GM19328 (cell line): ENCODE measurements at regions not wholly inside any gene's neighbourhood (a gene's known extent, or its start where the extent isn't known, plus 50 kb on each side); places are given as distances from the start of the nearest gene placed in this dataset.
"Not testable (repeated sequence)": the region's sequence is repeated elsewhere in the genome, so short reads cannot be mapped to it uniquely, and the experiment has no call there.

Experiments
- ATAC-seq: cut with Tn5 transposase; IDR thresholded peaks from one replicate; pipeline ENCODE4 v1.9.1; 2021; ENCODE audit warnings: mild to moderate bottlenecking, moderate library complexity; ENCODE audit not compliant: unreplicated experiment

DNA sequence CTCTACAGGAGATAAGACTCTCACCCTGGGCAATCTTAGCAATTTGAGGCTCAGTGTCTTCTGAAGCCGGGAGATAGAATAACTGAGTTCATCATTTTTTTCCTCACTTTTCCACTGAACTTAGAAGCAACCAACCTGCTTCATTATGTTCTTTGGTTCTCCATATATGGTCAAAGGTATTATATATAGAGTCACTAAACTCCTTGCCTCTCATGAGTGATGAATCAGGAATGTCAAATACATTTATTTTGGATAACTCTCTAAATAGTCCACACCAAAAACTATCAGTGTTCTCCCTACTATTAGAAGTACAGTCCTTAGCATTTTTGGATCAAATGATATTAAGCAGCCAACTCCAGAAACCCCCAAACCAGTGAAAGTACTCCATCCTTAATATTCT lies 421.5 kb upstream of the EPHA5 start:
- no peak for ATAC-seq

DNA sequence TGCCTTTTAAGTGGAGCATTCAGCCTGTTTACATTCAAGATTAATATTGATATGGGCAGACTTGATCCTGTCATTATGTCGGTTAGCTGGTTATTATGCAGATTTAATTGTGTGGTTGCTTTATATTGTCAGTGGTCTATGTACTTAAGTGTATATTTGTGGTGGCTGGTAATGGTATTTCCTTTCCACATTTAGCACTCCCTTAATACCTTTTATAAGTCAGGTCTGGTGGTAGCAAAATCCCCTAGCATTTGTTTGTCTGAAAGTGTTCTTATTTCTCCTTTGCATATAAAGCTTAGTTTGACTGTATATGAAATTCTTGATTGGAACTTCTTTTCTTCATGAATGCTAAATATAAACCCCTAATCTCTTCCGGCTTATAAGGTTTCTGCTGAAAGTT lies 403.7 kb upstream of the EPHA5 start:
- ATAC-seq, result no peak

DNA sequence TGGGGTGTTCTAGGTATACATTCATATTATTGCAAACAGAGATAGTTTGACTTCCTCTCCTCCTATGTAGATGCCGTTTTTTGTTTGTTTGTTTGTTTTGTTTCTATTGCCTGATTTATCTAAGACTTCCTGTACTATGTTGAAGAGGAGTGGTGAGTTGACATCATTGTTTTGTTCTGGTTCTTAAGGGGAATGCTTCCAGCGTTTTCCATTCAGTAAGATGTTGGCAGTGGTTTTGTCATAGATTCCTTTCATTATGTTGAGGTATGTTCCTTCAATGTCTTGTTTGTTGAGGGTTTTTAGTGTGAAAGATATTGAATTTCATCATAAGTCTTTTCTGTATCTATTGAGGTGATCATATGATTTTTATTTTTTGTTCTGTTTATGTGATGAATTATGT lies 401.6 kb upstream of the EPHA5 start:
- ATAC-seq, result no peak

DNA sequence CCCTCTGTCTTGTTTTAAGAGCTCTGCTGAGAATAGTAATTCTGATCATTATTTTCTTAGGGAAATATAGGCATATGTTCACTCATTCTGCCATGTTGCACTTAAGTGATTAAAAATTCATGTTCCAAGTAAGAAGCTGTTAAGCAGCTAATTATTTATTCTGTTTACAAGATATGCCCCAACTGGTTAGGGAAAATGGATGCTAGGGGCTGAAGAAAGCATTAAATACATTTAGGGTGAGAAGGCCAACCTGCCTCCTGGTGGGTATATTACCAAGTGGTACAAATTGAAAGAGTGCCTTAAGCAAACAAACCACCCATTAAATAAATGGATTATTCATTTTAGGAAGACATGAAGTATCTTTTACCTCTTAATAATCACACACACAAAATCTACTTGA lies 392.6 kb upstream of the EPHA5 start:
- ATAC-seq, result no peak

DNA sequence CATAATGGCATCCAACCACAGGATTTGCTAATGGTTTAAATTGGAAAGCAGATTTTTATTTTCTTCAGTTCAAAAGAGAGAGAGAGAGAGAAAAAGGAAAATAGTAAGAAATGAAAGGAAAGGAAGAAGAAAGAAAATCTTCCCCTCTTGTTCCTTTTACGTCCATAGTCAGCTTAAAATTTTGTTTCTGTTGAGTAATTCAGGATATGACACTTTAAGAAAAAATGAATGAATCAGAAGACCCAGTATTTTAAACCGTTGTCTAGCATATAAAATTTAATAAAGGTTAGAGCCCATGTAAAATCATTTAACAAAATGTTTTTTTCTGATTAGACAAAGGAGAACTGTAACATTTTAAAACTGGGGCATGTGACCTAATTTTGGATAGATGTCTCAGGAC lies 391.8 kb upstream of the EPHA5 start:
- ATAC-seq, result no peak

DNA sequence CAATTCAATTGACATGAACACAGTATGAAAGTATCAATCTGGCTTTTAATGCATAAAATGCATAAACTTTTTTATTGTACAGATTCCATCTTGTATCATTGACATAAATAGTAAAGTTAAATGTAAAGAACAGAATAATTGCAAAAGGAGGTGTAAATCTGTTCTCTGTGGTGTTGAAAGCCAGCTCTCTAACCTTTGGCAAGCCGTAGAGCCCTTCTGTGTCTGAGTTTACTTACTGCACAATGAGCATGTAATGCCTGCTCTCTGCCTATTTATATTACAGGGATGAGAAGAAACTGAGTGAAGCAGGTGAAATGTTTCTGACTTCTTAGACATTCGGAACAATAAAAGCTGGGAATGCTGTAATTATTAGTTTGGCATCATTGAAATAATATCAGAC lies 389.3 kb upstream of the EPHA5 start:
- no peak for ATAC-seq

DNA sequence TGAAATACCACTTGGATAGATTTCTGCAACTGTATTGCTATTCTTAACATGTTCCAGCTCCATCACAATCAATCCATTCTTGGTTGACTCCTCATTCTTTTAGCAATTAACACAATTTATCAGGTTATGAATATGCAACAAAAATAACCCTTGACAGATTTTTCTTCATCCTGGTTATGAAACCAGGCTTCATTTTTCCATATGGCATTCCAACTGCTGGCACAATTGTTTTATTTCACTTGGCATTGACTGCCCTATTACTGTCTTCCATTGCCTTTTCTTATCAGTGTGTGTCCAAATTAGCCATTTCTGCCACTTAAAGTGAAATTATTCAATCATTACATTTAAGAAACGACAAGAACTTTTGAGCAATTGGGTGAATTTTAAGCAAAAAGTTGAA lies 388.8 kb upstream of the EPHA5 start:
- ATAC-seq, result no peak

DNA sequence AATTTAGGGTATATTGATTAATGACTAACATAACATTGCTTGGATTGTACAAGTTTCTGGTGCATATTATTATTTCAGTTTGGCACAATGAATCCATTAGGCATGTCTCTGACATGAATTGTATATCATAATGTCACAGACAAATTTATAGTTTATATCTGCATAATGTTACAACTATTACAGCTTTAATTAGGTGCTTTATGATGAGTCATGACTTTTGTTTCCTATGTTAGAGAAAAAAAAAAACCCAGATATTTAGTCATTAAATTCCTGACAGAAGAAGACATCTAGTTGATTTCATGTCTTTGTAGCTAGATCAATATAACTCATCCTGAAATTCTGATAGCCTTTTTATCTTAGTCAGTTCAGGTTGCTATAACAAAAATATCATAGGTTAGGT lies 385.7 kb upstream of the EPHA5 start:
- no peak for ATAC-seq

DNA sequence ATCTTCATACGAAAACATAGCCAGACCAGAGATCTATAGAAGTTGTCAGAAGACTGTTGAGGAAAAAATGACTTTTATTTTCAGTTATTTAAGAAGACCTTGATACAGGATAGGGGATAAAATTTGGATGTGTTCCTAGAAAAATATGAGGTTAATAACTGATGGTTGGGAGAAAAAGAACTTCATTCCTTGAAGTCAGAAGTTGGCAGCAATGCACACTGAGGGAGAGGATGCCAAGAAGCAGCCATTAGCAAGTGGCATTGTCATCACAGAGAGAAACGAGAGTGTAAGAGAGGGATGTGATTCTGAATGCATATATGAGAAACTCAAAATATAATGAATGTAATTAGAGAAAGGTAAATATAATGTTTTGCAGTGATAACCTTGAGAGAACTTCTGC lies 382.1 kb upstream of the EPHA5 start:
- no peak for ATAC-seq

DNA sequence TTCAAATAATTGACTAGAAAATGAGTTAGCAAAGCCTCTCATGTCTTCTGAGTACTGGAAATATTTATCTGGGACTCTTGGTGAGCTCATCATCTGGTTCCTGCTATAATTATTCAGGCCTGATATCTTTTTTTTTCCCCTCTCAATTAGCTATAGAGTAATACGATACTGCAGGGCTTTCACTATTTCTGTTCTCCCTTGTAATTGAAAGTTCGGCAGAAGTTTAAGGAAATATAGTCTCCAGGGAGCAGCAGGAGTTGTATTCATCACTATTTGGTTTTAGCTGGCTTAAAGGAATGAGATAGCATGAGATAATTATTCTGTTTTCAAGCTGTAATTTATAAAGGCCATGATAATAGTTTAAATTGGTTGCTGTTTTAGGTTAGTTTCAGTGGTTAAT lies 378.6 kb upstream of the EPHA5 start:
- no peak for ATAC-seq

DNA sequence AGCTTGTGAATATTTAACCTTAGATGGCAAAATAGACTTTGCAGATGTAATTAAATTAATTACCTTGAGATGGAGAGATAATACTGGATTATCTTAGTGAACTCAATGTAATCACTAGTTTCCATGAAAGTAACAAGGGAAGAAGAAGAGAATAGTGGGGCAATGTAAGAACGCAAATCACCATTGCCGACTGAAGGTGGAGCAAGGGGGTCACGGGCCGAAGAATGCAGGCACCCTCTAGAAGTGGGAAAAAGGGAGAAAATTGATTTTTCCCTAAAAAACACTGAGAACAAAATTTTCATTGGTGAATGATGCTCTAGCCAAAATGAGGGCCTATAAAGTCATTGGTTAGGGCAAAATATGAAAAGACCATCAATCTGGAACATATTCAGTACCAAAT lies 375.6 kb upstream of the EPHA5 start:
- ATAC-seq, result no peak

DNA sequence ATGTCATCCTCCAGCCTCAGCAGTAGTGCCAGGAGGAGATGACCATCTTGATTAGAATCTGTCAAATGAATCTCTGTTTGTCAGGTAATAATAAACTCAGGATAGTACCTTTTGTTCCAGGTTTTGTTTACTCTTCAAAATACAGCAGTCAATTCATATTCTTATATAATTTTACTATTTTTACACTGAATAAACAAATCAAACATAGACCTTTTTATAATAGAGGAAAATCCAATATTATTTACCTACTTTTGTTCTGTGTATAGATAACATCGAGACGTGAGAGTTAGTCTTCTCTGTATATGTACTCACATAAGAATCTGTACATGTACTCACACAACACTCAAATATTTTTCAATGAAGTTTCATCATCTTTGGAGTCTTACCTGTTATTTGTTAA lies 365.4 kb upstream of the EPHA5 start:
- no peak for ATAC-seq

DNA sequence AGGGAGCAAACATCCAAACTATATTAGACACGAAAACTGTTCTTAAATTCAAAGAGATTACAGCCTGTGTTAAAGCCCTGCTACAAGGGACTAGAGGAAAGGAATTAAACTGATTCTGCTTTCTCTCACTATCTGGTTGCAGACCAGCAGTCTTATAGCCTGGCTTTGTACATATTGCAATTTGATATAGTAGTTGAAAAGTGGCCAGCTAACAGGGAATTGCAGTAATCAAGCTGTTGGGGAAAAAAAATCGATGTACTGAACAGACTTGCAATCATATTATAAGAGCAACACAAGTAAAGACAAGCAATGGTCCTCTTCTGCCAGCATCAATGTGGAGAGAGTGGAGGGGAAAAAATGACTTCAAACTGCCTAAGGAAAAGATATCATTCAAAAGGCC lies 364.4 kb upstream of the EPHA5 start:
- ATAC-seq, result no peak

DNA sequence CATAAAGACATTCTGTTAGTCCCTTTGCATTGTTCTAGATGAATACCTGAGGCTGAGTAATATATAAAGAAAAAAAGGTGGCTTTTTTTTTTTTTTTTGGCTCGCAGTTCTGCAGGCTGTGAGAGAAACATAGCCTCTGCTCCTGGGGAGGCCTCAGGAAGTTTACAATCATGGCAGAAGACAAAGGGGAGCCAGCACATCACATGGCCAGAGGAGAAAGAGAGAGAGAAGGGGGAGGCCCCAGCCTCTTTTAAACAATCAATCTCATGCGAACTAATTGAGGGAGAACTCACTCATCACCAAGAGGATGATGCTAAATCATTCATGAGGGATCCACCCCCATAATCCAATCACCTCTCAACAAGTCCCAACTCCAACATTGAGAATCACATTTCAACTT lies 364.0 kb upstream of the EPHA5 start:
- ATAC-seq, result no peak

DNA sequence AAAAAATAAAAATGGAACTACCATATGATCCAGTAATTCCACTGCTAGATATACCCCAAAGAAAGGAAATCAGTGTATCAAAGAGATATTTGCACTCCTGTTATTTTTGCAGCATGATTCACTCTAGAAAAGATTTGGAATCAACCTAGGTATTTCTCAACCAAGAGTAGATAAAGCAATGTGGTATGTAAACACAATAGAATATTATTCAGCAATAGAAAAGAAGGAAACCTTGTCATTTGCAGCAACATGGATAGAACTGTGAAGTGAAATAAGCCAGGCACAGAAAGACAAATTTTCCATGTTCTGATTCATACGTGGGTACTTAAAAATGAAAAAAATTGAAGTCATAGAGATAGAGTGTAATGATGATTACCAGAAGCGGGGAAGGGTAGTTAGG lies 362.3 kb upstream of the EPHA5 start:
- no peak for ATAC-seq

DNA sequence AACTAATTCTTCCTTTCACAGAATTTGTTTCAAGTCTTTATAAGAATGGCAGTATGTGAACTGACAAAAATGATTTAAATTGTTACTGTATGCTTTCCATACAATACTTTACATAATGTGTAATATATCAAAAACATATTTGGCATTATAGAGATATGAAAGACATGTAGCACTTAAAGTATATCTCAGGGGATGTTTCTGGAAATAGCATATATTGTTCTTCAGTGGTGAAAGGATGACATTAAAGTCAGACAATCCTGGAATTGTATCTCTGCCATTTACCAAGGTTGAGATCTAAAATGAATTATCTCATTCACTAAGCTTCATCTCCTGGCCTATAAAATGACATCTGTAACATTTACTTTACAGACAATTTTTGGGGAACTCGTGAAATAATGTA lies 358.4 kb upstream of the EPHA5 start:
- no peak for ATAC-seq

DNA sequence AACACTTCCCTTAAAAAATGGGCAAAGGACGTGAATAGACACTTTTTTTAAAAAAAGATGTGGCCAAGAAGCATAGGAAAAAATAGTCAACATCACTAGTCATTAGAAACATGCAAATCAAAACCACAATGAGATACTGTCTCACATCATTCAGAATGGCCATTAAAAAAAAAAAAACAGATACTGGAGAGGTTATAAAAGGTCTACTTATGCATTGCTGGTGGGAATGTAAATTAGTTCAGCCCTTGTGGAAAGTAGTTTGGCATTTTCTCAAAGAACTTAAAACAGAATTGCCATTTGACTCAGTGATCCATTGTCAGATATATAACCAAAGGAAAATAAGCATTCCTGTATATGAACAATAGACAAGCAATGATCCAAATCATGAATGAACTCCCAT lies 352.8 kb upstream of the EPHA5 start:
- no peak for ATAC-seq

DNA sequence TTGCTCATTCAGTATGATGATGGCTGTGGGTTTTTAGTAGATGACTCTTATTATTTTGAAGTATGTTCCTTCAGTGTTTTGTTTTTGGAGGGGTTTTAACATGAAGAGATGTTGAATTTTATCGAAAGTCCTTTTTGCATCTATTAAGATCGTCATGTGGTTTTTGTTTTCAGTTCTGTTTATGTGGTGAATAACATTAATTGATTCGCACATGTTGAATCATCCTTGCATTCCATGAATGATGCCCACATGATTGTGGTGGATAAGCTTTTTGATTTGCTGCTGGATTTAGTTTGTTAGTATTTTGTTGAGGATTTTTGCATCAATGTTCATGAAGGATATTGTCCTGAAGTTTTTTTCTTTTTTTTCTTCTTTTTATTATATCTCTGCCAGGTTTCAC lies 347.4 kb upstream of the EPHA5 start:
- no peak for ATAC-seq

DNA sequence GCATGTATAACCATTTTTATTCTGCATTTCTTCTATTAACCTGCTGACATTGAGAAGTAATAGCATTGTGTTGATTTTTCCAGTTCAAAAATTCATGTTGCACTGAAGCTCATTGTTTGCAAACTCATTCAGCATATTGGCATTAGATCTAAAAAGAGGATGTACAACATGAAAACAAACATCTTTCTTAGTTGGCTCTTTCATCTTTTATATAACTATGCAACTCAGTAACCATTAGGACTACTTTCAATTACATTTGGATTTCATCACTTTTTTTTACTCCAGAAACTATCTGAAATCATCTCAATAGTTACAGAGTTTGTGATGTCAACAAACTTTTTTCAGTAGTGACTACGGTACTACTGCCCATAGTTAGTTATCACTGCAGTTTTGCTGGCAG lies 346.0 kb upstream of the EPHA5 start:
- ATAC-seq, result no peak

DNA sequence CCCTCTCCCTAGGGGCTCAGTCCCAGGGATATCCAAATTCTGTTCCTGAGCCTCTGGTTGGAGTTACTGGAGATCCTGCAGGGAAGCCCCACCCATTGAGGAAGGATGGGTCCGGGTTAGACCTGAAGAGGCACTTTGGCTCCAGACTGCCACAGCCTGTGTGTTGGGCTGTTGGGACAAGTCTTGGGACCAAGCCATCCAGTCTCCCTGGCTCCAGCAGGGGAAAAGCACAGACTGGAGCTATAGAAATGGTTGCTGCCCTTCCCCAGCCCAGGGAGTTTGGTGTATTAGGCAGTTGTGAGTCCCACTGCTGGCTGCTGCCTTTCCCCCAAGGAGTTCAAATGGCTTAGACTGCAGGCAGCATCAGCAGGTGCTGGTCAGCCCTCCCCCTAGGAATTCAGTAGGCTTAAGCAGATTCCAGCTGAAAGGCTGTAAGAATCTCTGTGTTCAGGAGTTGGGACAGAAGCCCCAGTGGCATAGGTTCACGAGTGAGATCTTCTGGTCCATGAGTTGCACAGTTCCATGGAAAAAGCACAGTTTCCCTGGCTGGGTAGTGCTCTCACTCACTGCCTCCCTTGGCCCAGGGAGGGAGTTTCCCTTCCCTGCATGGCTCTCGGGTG lies 344.0 kb upstream of the EPHA5 start:
- ATAC-seq, result no peak

DNA sequence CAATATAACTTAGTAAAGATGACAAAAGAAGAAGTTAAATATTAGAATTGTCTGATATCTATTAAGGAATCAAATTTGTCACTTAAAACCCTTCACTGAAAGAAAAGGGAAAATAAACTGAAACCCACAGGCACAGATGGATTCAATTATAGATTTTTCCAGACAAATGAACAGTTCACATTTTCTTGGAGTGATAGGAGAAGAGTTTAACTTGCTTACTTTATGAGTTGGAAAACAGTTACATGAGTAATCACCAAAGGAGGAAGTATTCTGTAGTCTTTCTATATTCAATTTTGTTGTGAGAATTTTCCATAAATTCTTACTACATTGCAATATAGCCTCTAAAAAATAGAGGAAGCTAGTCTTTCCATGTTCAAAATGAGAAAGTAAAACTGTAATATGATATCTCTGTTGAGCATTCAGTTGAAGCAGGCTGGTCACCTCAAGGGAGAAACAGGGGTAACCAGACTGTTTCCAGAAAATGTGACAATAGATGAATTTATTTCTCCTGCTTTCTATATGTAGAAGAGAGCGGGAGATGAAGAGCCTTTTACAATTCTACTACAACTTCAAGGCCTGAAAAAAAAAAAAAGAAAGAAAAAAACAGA lies 330.3 kb upstream of the EPHA5 start:
- no peak for ATAC-seq

DNA sequence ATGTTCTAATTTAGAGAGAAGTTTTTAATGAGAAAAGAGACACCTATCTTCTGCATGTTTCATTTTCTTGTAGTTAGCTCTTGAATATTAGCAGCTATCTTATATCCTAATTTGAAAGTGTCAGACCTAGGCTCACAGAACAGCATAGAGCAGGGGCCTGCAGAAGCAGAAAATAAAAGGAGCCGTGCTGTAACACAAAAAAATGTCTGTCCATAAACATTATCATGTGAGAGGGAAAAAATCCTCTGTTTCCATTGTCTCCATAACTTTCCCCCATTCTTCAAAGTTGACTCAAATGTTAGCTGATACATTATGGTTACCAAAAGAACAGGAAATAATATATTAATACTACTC lies 329.2 kb upstream of the EPHA5 start:
- ATAC-seq, result no peak

DNA sequence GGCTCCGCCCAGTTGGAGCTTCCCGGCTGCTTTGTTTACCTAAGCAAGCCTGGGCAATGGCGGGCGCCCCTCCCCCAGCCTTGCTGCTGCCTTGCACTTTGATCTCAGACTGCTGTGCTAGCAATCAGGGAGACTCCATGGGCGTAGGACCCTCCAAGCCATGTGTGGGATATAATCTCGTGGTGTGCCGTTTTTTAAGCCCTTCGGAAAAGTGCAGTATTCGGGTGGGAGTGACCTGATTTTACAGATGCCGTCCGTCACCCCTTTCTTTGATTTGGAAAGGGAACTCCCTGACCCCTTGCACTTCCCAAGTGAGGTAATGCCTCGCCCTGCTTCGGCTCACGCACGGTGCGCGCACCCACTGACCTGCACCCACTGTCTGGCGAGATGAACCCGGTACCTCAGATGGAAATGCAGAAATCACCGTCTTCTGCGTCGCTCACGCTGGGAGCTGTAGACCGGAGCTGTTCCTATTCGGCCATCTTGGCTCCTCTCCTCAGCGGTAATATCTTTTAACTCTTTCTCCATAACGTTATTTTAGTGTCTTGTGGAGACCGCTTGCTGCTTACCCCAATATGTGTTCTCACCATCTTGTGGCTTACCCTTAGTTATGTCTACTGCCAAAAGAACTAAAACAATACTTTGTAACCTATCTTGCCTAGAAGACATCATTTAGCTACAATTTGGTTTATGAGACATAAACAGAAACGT lies 328.7 kb upstream of the EPHA5 start:
- not testable (repeated sequence) for ATAC-seq
